ENCODE measurements at regions not wholly inside any gene's neighbourhood (a gene's known extent, or its start where the extent isn't known, plus 50 kb on each side); places are given as distances from the start of the nearest gene placed in this dataset.

GRCh38 chr14:94682736-94683135 lies 70.5 kb downstream of the SERPINA3 start:
- no peak for DNase-seq (ENCODE audit: low read depth in 2 of 2)

GRCh38 chr14:94682061-94682516 lies 69.9 kb downstream of the SERPINA3 start:
- no peak for DNase-seq (ENCODE audit: low read depth in 2 of 2)

- no peak for DNase-seq (ENCODE audit: low read depth in 2 of 2)
These were observed 69.3 kb downstream of the SERPINA3 start for GRCh38 chr14:94681300-94682060.

- DNase-seq (ENCODE audit: low read depth in 2 of 2) = no peak
These were observed 68.7 kb downstream of the SERPINA3 start for GRCh38 chr14:94680862-94681288.

- no peak for DNase-seq (ENCODE audit: low read depth in 2 of 2)
These were observed 68.0 kb downstream of the SERPINA3 start for GRCh38 chr14:94679937-94680861.

GRCh38 chr14:94679106-94679810 lies 67.1 kb downstream of the SERPINA3 start:
- no peak for DNase-seq (ENCODE audit: low read depth in 2 of 2)

- DNase-seq (ENCODE audit: low read depth in 2 of 2) = no peak
These were observed 65.6 kb downstream of the SERPINA3 start for GRCh38 chr14:94677747-94678146.

GRCh38 chr14:94677213-94677612 lies 65.0 kb downstream of the SERPINA3 start:
- no peak for DNase-seq (ENCODE audit: low read depth in 2 of 2)

- DNase-seq (ENCODE audit: low read depth in 2 of 2) = no peak
These were observed 64.4 kb downstream of the SERPINA3 start for GRCh38 chr14:94676495-94677185.

- no peak for DNase-seq (ENCODE audit: low read depth in 2 of 2)
These were observed 62.8 kb downstream of the SERPINA3 start for GRCh38 chr14:94675036-94675435.

GRCh38 chr14:94673781-94674231 lies 61.6 kb downstream of the SERPINA3 start:
- no peak for DNase-seq (ENCODE audit: low read depth in 2 of 2)

All from stimulated activated CD8-positive, alpha-beta memory T cell treated with anti-CD3 and anti-CD28 coated beads, Interleukin-7, amount 100 ng/mL, for 4 hours (primary cell).